B cell (primary cell): ENCODE measurements at regions not wholly inside any gene's neighbourhood (a gene's known extent, or its start where the extent isn't known, plus 50 kb on each side); places are given as distances from the start of the nearest gene placed in this dataset.

Experiments
- CTCF ChIP-seq: fragments of 200-600 bp; IDR thresholded peaks from one replicate; pipeline ENCODE4 v1.8.0; 2022; ENCODE audit warnings: antibody characterized with exemption, mild to moderate bottlenecking
- EZH2 ChIP-seq: IDR thresholded peaks from 2 replicates; pipeline ENCODE4 v1.6.1; 2012; ENCODE audit warnings: borderline replicate concordance, low read depth, mild to moderate bottlenecking, moderate library complexity, low read length; ENCODE audit not compliant: insufficient read depth, poor library complexity, severe bottlenecking

DNA sequence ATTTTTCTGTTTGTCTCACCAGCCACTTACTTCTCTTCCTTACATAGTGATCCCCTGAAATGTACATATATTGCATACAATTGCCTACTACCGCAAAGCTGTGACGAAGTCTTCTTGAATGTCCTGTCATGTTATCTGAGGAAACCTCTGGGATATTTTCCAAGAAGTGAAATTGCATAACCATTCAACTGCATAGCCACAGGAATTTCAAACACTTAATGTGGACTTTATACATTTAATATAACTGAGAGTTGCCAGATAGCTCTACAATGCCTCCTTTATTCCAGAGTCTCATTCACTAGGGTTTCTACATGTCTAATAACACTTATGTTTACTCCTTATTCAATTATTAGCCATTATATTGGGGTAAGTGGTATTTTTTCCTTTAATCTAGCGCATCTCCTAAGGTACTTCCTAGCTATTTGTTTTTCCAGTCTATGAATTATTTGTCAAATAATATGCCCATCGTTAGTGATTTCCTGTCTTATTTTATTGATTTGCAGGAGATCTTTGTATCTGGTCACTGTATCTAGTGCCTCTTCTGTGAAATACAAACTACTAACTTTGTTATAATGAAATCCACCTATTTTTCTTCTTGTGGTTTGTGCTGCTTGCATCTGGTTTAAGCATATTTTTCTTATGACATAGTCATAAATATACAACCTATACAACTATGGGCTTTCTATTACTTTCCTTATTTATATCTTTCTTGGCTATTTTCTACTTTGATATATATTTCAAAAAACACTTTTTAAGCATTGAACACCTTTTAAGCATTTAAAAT is 69.2 kb upstream of the GRID2 start:
- no peak for TF ChIP-seq CTCF
- TF ChIP-seq EZH2: no peak
